ENCODE measurements at regions not wholly inside any gene's neighbourhood (a gene's known extent, or its start where the extent isn't known, plus 50 kb on each side); places are given as distances from the start of the nearest gene placed in this dataset.

GRCh38 chr2:195212586-195212985 is 444.4 kb upstream of the SLC39A10 start:
- peaks cover 0 to 7% (median 0%) of the 10 kb centered on the region in 4 donors for H3K4me1 ChIP-seq

DNA sequence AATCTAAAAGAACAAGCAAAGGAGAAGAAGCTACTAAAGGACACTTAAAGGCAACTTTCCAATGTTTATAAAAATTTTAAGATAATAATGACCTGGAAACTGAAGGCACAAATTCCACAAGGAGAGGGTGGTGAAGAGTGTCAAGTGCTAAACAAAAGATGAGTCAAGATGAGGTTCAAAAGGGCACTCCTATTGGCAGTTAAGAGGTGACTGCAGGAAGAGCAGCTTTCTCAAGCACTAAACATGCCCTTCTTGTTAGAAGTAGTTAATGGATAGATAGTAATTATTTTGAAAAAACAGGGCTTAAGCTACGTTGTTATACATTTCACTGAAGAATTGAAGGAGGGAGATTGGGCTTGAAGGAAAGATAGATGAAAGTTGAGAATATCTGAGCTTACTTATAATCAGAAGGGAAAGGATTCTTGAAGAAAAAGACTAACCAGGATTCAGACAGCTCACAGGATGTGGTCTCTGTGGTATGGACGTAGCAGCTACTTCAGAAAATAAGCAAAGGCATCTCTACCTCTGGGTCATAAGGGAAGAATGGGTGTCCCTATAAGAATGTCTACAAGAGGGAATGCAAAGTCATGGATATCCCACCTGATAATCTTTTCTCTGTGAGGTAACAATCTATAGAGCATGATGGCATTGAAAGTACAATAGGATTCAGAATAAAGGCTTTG is 454.7 kb upstream of the SLC39A10 start:
- H3K4me1 ChIP-seq, result no peaks in the 10 kb centered on the region
- intact Hi-C loops (cut with DNase I), result no loop called here
- TF ChIP-seq, protein P1, sequence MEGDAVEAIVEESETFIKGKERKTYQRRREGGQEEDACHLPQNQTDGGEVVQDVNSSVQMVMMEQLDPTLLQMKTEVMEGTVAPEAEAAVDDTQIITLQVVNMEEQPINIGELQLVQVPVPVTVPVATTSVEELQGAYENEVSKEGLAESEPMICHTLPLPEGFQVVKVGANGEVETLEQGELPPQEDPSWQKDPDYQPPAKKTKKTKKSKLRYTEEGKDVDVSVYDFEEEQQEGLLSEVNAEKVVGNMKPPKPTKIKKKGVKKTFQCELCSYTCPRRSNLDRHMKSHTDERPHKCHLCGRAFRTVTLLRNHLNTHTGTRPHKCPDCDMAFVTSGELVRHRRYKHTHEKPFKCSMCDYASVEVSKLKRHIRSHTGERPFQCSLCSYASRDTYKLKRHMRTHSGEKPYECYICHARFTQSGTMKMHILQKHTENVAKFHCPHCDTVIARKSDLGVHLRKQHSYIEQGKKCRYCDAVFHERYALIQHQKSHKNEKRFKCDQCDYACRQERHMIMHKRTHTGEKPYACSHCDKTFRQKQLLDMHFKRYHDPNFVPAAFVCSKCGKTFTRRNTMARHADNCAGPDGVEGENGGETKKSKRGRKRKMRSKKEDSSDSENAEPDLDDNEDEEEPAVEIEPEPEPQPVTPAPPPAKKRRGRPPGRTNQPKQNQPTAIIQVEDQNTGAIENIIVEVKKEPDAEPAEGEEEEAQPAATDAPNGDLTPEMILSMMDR (IDR thresholded peaks at IDR 0.05), result no peak
- TF ChIP-seq EP300 (IDR thresholded peaks at IDR 0.05) (no peak), POLR2AphosphoS5 (IDR thresholded peaks at IDR 0.05) (no peak), POLR2A (IDR thresholded peaks at IDR 0.05) (no peak)
- no peak overlapping the region for H3K4me3 ChIP-seq
- no peaks in the 10 kb centered on the region for H3K9me3 ChIP-seq
- 48 to 74% methylated on average over 2 of the region's 2 CpGs for WGBS, 2 donors
- no peaks in the 10 kb centered on the region for H3K36me3 ChIP-seq
- no peak for DNase-seq
- no peak overlapping the region for H3K27ac ChIP-seq
- no peaks in the 10 kb centered on the region for H3K27me3 ChIP-seq

More at GRCh38 chr2:195212586-195212985, 444.4 kb upstream of the SLC39A10 start:
- no peak for DNase-seq
- Histone ChIP-seq H3K27ac (no peak overlapping the region), H3K9me3 (no peaks in the 10 kb centered on the region), H3K4me3 (no peak overlapping the region), H3K36me3 (no peaks in the 10 kb centered on the region), H3K27me3 (no peaks in the 10 kb centered on the region)
- intact Hi-C loops (cut with DNase I), result no loop called here
- TF ChIP-seq POLR2A (IDR thresholded peaks at IDR 0.05) (no peak), EP300 (IDR thresholded peaks at IDR 0.05) (no peak), POLR2AphosphoS5 (IDR thresholded peaks at IDR 0.05) (no peak)
- TF ChIP-seq, protein P1 (IDR thresholded peaks at IDR 0.05), result no peak
- WGBS, 2 donors, result 40 to 54% methylated on average over 3 of the region's 3 CpGs

GRCh38 chr2:195199864-195200263 is 457.2 kb upstream of the SLC39A10 start:
- Histone ChIP-seq H3K4me3 (no peak overlapping the region), H3K9me3 (no peaks in the 10 kb centered on the region), H3K4me1 (no peaks in the 10 kb centered on the region), H3K36me3 (no peaks in the 10 kb centered on the region), H3K27ac (no peak overlapping the region), H3K27me3 (no peaks in the 10 kb centered on the region)
- TF ChIP-seq, protein P1 (IDR thresholded peaks at IDR 0.05), result no peak
- TF ChIP-seq EP300 (IDR thresholded peaks at IDR 0.05), result no peak
- TF ChIP-seq POLR2A (IDR thresholded peaks at IDR 0.05), result no peak
- no peak for TF ChIP-seq POLR2AphosphoS5 (IDR thresholded peaks at IDR 0.05)
- no peak for DNase-seq
- intact Hi-C loops (cut with DNase I), result no loop called here

DNA sequence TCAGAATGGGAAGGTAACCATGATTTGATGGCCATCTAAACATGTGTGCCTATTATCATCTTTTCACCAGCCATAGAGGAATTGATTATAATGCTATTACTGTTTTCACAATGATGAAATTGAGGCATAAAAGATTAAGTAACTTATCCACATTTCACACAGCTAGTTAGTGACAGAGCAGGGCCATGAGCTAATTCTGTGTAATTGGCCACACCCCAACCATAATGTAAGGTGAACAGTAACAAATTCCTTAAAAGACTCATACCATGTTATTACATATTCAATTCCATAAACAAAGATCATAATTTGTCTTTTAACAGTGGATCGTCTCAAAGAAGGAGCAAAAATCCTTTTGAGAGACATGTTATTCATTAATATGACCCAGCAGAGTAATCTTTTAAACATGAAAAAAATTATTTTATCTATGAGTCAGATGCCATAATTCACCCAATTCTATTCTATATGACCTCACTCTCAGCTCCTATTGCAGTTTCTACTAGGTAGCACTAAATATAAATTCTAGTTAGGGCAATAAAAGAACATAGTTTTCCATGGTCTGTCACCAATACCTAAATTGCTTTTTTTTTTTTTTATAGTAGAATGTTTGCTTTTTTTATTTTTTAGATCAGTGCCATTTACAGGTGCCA is 475.8 kb upstream of the SLC39A10 start:
- DNase-seq, result no peak
- Histone ChIP-seq H3K27me3 (no peaks in the 10 kb centered on the region), H3K4me3 (no peak overlapping the region), H3K4me1 (no peaks in the 10 kb centered on the region), H3K27ac (no peak overlapping the region), H3K9me3 (no peaks in the 10 kb centered on the region), H3K36me3 (no peaks in the 10 kb centered on the region)
- intact Hi-C loops (cut with DNase I), result no loop called here
- 85 to 92% methylated on average over 1 of the region's 1 CpG for WGBS, 2 donors
- TF ChIP-seq, protein P1 (IDR thresholded peaks at IDR 0.05), result no peak
- TF ChIP-seq POLR2AphosphoS5 (IDR thresholded peaks at IDR 0.05), result no peak

All from sigmoid colon (tissue), 6 donors.